Kidney (tissue), 10 donors: ENCODE measurements at regions not wholly inside any gene's neighbourhood (a gene's known extent, or its start where the extent isn't known, plus 50 kb on each side); places are given as distances from the start of the nearest gene placed in this dataset.
A peak's percentile ranks its signal among the peaks of the same experiment; 100 is the strongest.
"Not testable (repeated sequence)": the region's sequence is repeated elsewhere in the genome, so short reads cannot be mapped to it uniquely, and the experiment has no call there.

Experiments used
- DNase-seq, 5 donors: peaks; one replicate each; pipeline ENCODE4 v3.0.0-alpha.2; 2013 to 2020
- FAIRE-seq: peaks from 2 replicates; lab custom pipeline; 2012; peaks lifted over from hg19 to GRCh38; lab: Jason Lieb, UNC
- H3K27ac ChIP-seq, 2 donors: one replicate each; pipeline ENCODE4 v1.7.0; 2013; ENCODE audit warnings: low read depth in 2 of 2, low read length in 2 of 2, inconsistent platforms in 1 of 2
- H3K27me3 ChIP-seq: one replicate; pipeline ENCODE4 v1.7.1; 2013; ENCODE audit warnings: low read length, inconsistent platforms; ENCODE audit not compliant: control insufficient read depth, insufficient read depth
- H3K36me3 ChIP-seq, 3 donors: one replicate each; pipeline versions ENCODE4 v1.7.0 to v1.7.1; 2013; ENCODE audit warnings: low read length in 3 of 3, control low read depth in 1 of 3, inconsistent platforms in 1 of 3; ENCODE audit not compliant: insufficient read depth in 3 of 3, control insufficient read depth in 2 of 3
- H3K4me1 ChIP-seq, 3 donors: one replicate each; pipeline versions ENCODE4 v1.7.0 to v1.7.1; 2013; ENCODE audit warnings: low read length in 3 of 3, inconsistent platforms in 1 of 3, low read depth in 1 of 3; ENCODE audit not compliant: control insufficient read depth in 2 of 3, insufficient read depth in 2 of 3
- H3K4me3 ChIP-seq, 3 donors: one replicate each; pipeline versions ENCODE4 v1.7.0 to v1.8.1; 2013; ENCODE audit warnings: low read length in 3 of 3, control low read depth in 1 of 3, inconsistent platforms in 1 of 3
- H3K9ac ChIP-seq, 3 donors: one replicate each; pipeline versions ENCODE4 v1.7.0 to v1.7.1; 2013; ENCODE audit warnings: low read length in 3 of 3, control low read depth in 1 of 3, inconsistent platforms in 1 of 3
- H3K9me3 ChIP-seq, 3 donors: one replicate each; pipeline versions ENCODE4 v1.7.0 to v1.7.1; 2013; ENCODE audit warnings: low read length in 3 of 3, control low read depth in 1 of 3, inconsistent platforms in 1 of 3; ENCODE audit not compliant: control insufficient read depth in 2 of 3, insufficient read depth in 1 of 3
- intact Hi-C: fragments of 100-400 bp; cut with DNase I; formaldehyde crosslinking; loops from one replicate; pipeline ENCODE4 v1.11.1; 2022
- donor health status: control.
- donor health status: control.
- donor health status: DM: yes; HTN: yes; CAD: no.
- donor health status: Normal renal cell carcinoma (clear cell type).

DNA sequence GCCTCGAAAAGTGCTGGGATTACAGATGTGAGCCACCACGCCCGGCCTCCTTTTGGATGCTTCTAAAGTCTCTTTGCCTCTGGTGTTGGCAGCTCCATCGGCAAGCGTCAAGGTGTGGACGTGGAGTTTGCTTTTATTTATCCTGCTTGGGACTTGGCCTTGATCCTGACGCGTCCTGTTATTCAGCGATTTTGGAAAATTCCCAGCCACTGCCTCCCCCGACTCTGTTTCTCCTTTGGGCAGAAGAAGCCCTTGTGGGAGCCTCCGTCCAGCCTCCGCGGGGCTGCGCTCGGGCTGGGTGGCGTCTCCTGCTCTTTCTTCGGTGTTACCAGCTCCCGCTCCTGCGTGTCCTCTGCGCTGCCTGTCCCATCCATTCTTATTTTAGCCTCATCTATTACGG is 151.7 kb downstream of the TMEM121 start:
- FAIRE-seq, intact Hi-C loops, H3K9me3 ChIP-seq, H3K36me3 ChIP-seq, H3K27me3 ChIP-seq, H3K4me1 ChIP-seq, H3K9ac ChIP-seq, H3K4me3 ChIP-seq, H3K27ac ChIP-seq: not testable (repeated sequence)
- peak in 1 of 5 donors; percentile 32 for DNase-seq

DNA sequence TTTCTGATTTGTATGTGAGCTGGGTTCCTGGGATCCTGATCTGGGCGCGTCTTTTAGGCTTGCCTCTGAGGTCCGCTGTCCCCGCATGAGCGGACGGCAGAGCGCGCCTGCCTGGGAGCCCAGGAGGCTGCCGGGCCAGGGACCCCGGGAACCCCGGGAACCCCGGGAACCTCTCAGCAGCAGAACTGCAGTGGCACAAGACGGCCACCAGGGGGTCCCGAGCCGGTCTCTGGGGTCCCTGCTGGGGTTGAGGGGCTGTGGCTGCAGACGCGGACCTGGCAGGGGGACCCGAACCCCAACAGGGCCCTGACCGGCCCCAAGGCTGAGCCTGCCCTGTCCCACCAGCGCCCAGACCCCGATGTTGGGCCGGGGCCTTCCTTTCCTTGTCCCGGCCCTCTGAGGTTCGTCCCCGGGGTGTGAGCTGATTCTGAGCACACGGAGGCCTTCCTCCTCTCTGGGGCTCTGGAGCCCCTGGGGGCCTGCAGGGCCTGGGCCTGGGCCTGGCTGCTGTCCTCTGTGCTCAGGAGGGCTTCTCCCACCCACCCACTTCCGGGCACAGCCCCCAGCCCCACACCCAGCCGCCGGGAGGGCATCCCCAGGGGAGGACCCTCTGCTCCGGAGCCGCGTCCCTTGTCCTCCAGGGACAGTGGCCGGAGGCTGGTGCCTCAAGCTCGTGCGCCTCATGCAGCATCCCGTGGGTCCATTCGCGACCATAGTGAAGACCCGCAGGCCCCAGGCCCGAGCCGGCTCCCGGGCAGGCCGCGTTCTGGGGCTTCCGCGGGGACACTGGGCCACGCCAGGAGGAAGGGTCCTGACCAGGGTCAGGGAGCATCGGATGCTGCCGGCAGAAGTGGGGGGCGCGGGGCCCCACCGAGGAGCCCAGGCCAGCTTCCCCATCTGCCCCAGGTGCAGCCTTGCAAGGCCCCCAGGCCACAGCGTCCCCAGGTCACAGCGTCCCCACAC is 152.9 kb downstream of the TMEM121 start:
- H3K9ac ChIP-seq, H3K4me3 ChIP-seq, intact Hi-C loops, FAIRE-seq, H3K4me1 ChIP-seq, H3K9me3 ChIP-seq, DNase-seq, H3K27me3 ChIP-seq, H3K27ac ChIP-seq, H3K36me3 ChIP-seq: not testable (repeated sequence)

DNA sequence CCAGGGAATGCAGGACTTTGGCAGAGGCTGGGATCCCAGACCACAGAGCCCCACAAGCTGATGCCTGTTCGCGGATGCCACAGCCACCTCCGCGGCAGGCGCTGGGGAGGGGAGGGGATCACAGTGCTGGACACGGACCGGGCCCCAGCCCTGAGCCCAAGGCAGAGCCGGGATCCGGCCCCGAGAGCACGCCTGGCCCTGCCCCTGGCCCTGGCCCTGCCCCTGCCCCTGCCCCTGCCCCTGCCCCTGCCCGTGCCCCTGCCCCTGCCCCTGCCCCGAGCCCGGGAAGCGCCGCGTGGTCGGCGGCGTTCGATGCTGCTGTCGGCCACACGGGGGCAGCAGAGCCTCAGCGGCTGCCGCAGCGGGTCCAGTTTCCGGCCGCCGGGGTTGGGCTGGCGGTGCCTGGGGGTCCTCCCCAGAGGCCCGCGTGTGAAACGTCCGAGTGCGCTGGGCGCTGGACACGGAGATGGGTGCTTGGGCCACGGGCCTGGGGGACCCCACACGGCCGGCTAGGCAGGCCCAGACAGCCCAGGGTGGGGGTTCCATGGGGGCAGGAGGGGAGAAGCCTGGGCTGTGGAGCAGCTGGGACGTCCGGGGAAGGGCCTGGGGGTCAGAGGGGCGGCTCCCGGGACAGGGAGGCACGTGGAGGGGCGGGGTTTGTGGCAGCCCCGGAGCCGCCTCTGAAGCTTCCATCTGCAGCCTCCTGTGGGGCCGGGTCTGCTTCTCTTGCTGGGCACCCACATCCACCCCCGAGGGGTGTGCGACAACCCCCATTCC is 153.8 kb downstream of the TMEM121 start:
- FAIRE-seq, H3K9ac ChIP-seq, H3K27ac ChIP-seq, H3K27me3 ChIP-seq, H3K4me1 ChIP-seq, H3K4me3 ChIP-seq, H3K9me3 ChIP-seq, H3K36me3 ChIP-seq, intact Hi-C loops: not testable (repeated sequence)
- DNase-seq, result peak in 1 of 5 donors; percentile 72

DNA sequence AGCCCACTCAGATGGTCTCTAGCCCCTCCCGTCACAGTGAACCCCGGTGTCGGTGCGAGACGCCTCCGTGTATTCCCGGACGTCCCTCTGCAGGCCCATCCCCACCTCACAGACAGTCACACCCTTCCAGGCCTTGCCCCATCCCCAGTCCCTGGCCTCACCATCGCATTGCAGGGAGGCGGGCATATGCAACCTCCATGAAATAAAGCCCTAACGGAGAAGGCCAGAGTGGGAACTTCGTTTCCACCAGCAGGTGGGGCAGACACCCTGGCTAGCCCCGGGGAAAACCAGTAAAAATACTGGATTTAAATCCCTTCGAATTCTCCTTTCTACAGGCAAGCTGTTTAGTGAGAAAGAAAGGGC is 154.3 kb downstream of the TMEM121 start:
- FAIRE-seq, H3K4me3 ChIP-seq, H3K4me1 ChIP-seq, H3K36me3 ChIP-seq, intact Hi-C loops, H3K27me3 ChIP-seq, H3K9ac ChIP-seq, H3K27ac ChIP-seq, H3K9me3 ChIP-seq: not testable (repeated sequence)
- peak in 1 of 5 donors; percentile 37 for DNase-seq

DNA sequence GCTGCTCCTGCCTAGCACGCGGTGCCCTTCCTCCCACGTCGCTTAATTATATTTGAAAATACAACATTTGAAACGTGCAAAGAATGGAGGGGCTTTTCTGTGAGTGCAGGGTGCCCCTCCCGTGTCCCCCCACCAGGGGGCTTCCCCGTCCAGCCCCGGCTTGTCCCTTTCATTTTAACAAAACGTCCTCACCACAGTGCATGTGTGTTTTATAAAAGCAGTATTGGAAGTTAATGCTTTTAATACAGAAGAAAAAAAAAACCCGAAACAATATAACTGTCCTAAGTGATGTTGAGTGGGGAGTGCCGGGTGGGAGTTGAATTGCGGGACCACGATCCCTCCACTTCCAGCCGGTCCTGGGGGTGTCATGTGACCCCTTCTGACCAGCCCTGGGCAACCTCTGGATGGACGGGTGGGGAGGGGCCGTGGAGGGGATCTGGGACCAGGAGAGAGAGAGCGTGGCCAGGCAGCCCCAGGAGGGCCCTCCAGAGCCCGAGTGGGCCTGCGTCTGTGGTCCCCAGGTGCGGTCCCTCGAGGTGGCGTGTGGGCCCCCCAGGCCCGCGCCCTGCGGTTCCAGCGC is 155.3 kb downstream of the TMEM121 start:
- intact Hi-C loops, H3K27ac ChIP-seq, H3K36me3 ChIP-seq, H3K9ac ChIP-seq, H3K4me3 ChIP-seq, H3K4me1 ChIP-seq, H3K9me3 ChIP-seq, FAIRE-seq, H3K27me3 ChIP-seq: not testable (repeated sequence)
- DNase-seq, result peak in 1 of 5 donors; percentile 26

DNA sequence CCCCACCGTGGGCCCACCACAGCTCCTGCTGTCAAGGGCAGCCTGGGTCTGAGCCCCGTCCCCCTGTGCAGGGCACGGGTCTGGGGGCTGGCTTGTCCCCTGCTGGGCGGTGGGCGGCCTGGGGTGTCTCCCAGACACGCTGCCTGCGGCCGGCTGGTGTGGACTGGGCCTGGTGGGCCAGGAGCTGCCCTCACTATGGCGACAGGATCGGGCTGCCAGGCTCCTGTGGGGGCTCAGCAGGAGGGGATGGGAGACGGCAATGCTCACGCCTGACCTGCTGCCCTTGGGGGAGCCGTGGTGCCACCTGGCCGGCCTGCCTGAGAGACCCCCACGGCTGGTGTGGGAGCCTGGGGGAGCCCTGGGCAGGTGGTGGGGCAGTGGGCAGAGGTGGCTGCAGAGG is 156.1 kb downstream of the TMEM121 start:
- FAIRE-seq, intact Hi-C loops, H3K4me3 ChIP-seq, H3K9me3 ChIP-seq, H3K9ac ChIP-seq, H3K27me3 ChIP-seq, H3K36me3 ChIP-seq, H3K4me1 ChIP-seq, H3K27ac ChIP-seq: not testable (repeated sequence)
- DNase-seq, result peak in 1 of 5 donors; percentile 45
